ENCODE measurements at regions not wholly inside any gene's neighbourhood (a gene's known extent, or its start where the extent isn't known, plus 50 kb on each side); places are given as distances from the start of the nearest gene placed in this dataset.

DNA sequence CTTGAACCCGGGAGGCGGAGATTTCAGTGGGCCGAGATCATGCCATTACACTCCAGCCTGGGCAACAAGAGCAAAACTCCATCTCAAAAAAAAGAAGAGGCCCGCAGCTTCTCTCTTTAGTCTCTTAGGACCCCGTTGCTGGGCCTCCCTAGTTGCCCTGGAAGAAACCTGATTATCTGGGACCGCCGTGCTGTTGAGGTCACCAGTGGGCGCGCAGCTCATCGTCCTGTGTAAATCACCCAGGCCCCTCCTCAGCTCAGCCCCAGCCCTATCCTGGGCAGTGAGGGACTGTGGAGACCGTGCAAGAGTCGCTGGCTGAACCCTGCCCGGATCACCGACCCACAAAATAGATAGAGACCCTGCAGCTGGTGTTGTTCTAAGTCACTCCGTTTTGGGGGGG, 85.0 kb downstream of the UNCX start:
- WGBS (ENCODE audit: insufficient coverage, low coverage, low lambda C conversion rate, missing lambda C conversion rate), result 52% methylated on average over 4 of the region's 15 CpGs
- intact Hi-C loops (cut with DNase I), result no loop called here
- DNase-seq (no peak), ATAC-seq (no peak)
- TF ChIP-seq POLR2A (IDR thresholded peaks at IDR 0.05) (no peak), CTCF (IDR thresholded peaks at IDR 0.05) (no peak)
- Histone ChIP-seq H3K4me1 (no peaks in the 10 kb centered on the region), H3K27ac (no peak overlapping the region), H3K27me3 (no peaks in the 10 kb centered on the region), H3K36me3 (no peaks in the 10 kb centered on the region), H3K9me3 (no peaks in the 10 kb centered on the region), H3K4me3 (no peak overlapping the region)

DNA sequence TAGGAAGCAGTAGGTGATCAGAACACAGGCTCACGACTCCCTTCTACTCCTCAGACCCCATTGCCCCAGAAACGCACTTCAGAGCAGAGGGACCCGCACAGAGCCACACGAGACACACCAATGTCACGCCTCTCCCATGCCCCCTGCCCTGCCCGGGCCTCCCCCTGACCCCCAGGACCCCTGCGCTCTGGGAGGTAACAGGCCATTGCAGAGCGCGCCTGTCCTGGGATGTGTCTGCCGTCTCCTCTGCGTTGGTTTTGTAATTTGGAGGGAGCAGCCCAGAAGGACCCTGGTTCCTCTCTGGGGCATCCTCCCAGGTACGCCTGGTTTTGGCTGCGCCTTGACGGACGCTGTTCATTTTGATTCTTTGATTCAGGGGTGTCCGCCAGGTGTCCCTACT, 85.4 kb downstream of the UNCX start:
- WGBS (ENCODE audit: insufficient coverage, low coverage, low lambda C conversion rate, missing lambda C conversion rate), result 74% methylated on average over 7 of the region's 16 CpGs
- DNase-seq (no peak), ATAC-seq (no peak)
- no peaks in the 10 kb centered on the region for H3K9me3 ChIP-seq
- no peaks in the 10 kb centered on the region for H3K27me3 ChIP-seq
- H3K4me3 ChIP-seq, result no peak overlapping the region
- intact Hi-C loops (cut with DNase I), result no loop called here
- no peak overlapping the region for H3K27ac ChIP-seq
- TF ChIP-seq POLR2A (IDR thresholded peaks at IDR 0.05), result no peak
- TF ChIP-seq CTCF (IDR thresholded peaks at IDR 0.05), result no peak
- H3K36me3 ChIP-seq, result no peaks in the 10 kb centered on the region
- H3K4me1 ChIP-seq, result no peaks in the 10 kb centered on the region

GRCh38 chr7:1318661-1319060, 86.0 kb downstream of the UNCX start:
- H3K27ac ChIP-seq, result no peak overlapping the region
- no peaks in the 10 kb centered on the region for H3K27me3 ChIP-seq
- H3K4me3 ChIP-seq, result no peak overlapping the region
- no peaks in the 10 kb centered on the region for H3K36me3 ChIP-seq
- ATAC-seq (no peak), DNase-seq (peak in 2 of 3 donors; percentile 11 to 43)
- 47% methylated on average over 3 of the region's 18 CpGs for WGBS (ENCODE audit: insufficient coverage, low coverage, low lambda C conversion rate, missing lambda C conversion rate)
- no peaks in the 10 kb centered on the region for H3K4me1 ChIP-seq
- no peak for TF ChIP-seq CTCF (IDR thresholded peaks at IDR 0.05)
- no peak for TF ChIP-seq POLR2A (IDR thresholded peaks at IDR 0.05)
- intact Hi-C loops (cut with DNase I), result no loop called here
- H3K9me3 ChIP-seq, result no peaks in the 10 kb centered on the region

- H3K4me3 ChIP-seq, result no peak overlapping the region
- no peak overlapping the region for H3K27ac ChIP-seq
- DNase-seq (peak in 1 of 3 donors; percentile 36), ATAC-seq (no peak)
- TF ChIP-seq POLR2A (IDR thresholded peaks at IDR 0.05) (no peak), CTCF (IDR thresholded peaks at IDR 0.05) (no peak)
- H3K27me3 ChIP-seq, result no peaks in the 10 kb centered on the region
- no peaks in the 10 kb centered on the region for H3K4me1 ChIP-seq
- no peaks in the 10 kb centered on the region for H3K36me3 ChIP-seq
- no CpG with 5 or more reads among the region's 17 CpGs for WGBS (ENCODE audit: insufficient coverage, low coverage, low lambda C conversion rate, missing lambda C conversion rate)
- H3K9me3 ChIP-seq, result no peaks in the 10 kb centered on the region
- intact Hi-C loops (cut with DNase I), result no loop called here
These were observed 88.1 kb downstream of the UNCX start for GRCh38 chr7:1320616-1321240.

Data from right lobe of liver (tissue), 6 donors.